Spinal cord (tissue), 10 donors: ENCODE measurements at regions not wholly inside any gene's neighbourhood (a gene's known extent, or its start where the extent isn't known, plus 50 kb on each side); places are given as distances from the start of the nearest gene placed in this dataset. TPM values are rescaled to one million over a fixed set of nuclear protein-coding genes. Genes with fewer than 3 reads are reported as not detected.
A peak's percentile ranks its signal among the peaks of the same experiment; 100 is the strongest.

Source experiments
- DNase-seq, 6 donors: peaks; one replicate each; pipeline versions ENCODE4 v3.0.0 to v3.0.0-alpha.2; 2013 to 2015; ENCODE audit warnings: low spot score in 6 of 6, low read depth in 4 of 6
- H3K27ac ChIP-seq: one replicate; pipeline ENCODE4 v1.5.1; 2013; ENCODE audit warnings: low read depth, low read length, control low read depth
- H3K27me3 ChIP-seq: one replicate; pipeline ENCODE4 v1.6.1; 2013; ENCODE audit warnings: low read length; ENCODE audit not compliant: control insufficient read depth, insufficient read depth
- H3K36me3 ChIP-seq: one replicate; pipeline ENCODE4 v1.6.1; 2013; ENCODE audit warnings: low read length; ENCODE audit not compliant: control insufficient read depth, insufficient read depth
- H3K4me1 ChIP-seq: one replicate; pipeline ENCODE4 v1.6.1; 2013; ENCODE audit warnings: low read length; ENCODE audit not compliant: control insufficient read depth, insufficient read depth
- H3K4me3 ChIP-seq: one replicate; pipeline ENCODE4 v1.5.1; 2013; ENCODE audit warnings: low read depth, low read length, control low read depth
- H3K9me3 ChIP-seq: one replicate; pipeline ENCODE4 v1.6.1; 2013; ENCODE audit warnings: low read length; ENCODE audit not compliant: control insufficient read depth, insufficient read depth
- WGBS: methylation state at CpG from one replicate; pipeline ENCODE4 v1.1.5; 2013; ENCODE audit warnings: missing lambda C conversion rate; ENCODE audit not compliant: insufficient coverage; 5-methylcytosine and 5-hydroxymethylcytosine counted together
- small RNA-seq: library from RNA; depleted of rRNA; stranded (forward); fragments of <200 nt; gene quantifications from one replicate; pipeline ENCODE3, GENCODE V24; 2014; ENCODE audit warnings: low replicate concordance
- donor health status: healthy.

- no peaks in the 10 kb centered on the region for H3K9me3 ChIP-seq
- no peak overlapping the region for H3K4me3 ChIP-seq
- peaks cover 20% of the 10 kb centered on the region for H3K27me3 ChIP-seq
- peak in 1 of 6 donors; percentile 34 for DNase-seq
- WGBS: 64% methylated on average over 36 of the region's 36 CpGs
- peaks cover 12% of the 10 kb centered on the region for H3K36me3 ChIP-seq
- no peak overlapping the region for H3K27ac ChIP-seq
- H3K4me1 ChIP-seq: peaks cover 47% of the 10 kb centered on the region
These were observed 150.6 kb downstream of the ERCC6L2 start for GRCh38 chr9:96025995-96026602.

DNA sequence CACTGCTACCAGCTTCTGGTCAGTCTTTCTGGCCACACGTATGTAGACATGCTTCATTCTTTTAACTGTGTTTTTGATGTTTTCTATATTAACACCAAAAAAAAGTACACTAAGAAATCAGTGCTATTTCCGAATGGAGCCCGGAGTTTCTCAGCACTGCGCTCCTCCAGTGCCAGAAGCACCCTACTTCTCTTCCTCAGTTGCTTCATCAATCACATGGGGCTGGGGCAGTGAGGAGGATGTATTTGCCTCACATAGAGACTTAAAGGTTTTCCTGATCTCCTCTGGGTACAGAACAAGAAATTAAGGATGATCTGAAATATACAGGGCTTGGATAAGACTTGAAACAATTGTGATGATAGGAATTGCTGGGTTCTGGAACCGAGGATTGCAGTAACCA lies 148.0 kb downstream of the ERCC6L2 start:
- Histone ChIP-seq H3K4me1 (peaks cover 51% of the 10 kb centered on the region), H3K27ac (peak overlapping the region; percentile 45), H3K9me3 (no peaks in the 10 kb centered on the region), H3K36me3 (peaks cover 12% of the 10 kb centered on the region), H3K27me3 (peaks cover 30% of the 10 kb centered on the region), H3K4me3 (no peak overlapping the region)
- no peak for DNase-seq
- 80% methylated on average over 1 of the region's 5 CpGs for WGBS

- peaks cover 12% of the 10 kb centered on the region for H3K36me3 ChIP-seq
- H3K27me3 ChIP-seq: peaks cover 27% of the 10 kb centered on the region
- 12% methylated on average over 20 of the region's 26 CpGs for WGBS
- H3K27ac ChIP-seq: peak overlapping the region; percentile 90
- no peaks in the 10 kb centered on the region for H3K9me3 ChIP-seq
- peaks cover 47% of the 10 kb centered on the region for H3K4me1 ChIP-seq
- H3K4me3 ChIP-seq: peak overlapping the region; percentile 68
- DNase-seq: peak in 2 of 6 donors; percentile 39 to 46
These were observed 147.1 kb downstream of the ERCC6L2 start for GRCh38 chr9:96022445-96023051.

DNA sequence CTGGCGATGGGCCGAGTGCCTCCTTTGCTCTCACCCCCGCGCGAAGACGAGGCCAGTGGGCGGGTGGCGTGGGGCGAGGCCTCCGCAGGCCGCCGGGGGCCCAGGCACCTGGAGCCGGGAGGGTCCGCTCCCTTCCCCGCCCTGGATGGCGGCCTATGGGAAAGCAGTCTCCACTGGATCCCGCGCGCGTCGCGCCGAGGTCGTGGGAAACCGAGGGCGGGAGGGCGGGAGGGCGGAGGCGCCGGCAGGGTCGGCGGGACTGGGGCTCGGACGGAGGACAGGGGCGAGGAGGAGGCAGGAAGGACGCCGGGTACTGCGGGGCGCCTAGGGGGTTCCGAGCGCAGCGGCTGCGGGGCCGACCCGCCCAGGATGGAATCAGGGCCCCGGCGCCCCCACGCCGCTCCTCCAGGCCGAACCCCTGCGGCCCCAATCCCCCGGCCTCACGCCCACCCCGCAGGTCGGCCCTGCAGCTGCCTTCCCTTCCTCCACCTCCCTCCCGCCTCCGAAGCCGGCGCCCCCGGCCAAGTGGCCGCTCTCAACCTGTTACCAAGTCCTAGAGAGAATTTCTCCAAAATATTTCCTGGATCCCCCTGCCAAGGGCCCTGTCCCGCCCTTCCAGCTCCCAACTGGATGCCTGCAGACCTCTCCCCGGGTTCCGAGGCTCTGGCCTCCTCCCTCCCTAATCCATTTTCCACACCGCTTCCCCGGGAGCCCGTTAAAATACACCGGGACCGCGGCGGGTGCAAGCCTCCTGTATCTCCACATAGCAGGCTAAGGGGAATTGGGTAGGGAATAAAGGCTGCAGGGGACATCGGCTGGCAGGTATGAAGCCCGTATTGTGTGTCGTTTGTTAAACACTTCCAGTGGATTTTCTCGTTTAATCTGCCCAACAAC lies 146.3 kb downstream of the ERCC6L2 start:
- H3K27ac ChIP-seq: peak overlapping the region; percentile 90
- peaks cover 27% of the 10 kb centered on the region for H3K27me3 ChIP-seq
- under 1% methylated on average over 67 of the region's 75 CpGs for WGBS
- no peaks in the 10 kb centered on the region for H3K9me3 ChIP-seq
- H3K36me3 ChIP-seq: peaks cover 16% of the 10 kb centered on the region
- peak in 2 of 6 donors; percentile 49 to 70 for DNase-seq
- H3K4me3 ChIP-seq: peak overlapping the region; percentile 68
- H3K4me1 ChIP-seq: peaks cover 40% of the 10 kb centered on the region

DNA sequence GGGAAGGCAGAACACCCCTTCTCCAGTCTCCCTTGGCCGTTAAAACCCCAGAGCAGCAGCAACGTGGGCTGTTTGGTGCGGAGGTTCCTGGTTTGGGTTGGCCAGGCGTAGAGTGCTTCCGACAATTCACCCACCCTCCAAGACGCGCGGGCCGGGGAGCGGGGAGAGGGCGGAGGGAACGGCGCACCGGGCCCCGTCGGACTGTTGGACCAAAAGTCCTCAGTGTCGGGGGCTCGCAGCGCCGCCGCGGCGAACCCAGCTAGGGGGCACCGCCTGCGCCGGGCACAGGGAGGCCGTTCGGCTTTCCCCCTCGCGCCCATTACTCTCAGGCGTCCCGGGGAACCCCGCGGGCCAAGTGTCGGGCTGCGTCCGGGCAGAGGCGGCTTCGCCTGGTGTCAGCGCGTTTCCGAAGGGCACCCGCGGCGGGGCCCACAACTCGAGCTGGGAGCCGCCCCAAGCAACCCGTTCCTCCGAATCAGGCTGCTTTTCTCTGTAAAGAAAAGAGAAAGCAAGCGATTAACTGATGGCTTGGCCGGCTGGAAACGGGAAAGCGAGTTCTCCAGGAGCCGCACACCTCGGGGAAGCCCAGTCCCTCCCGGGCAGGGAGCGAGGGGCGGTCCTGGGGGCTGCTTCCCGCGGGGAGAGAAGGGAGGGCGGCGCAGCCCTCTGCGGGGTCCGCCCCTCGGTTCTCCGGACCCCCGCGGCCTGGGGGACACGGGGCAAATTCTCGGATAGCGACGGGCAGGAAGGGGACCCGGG lies 145.5 kb downstream of the ERCC6L2 start:
- Histone ChIP-seq H3K27me3 (peaks cover 24% of the 10 kb centered on the region), H3K4me3 (peak overlapping the region; percentile 68), H3K9me3 (no peaks in the 10 kb centered on the region), H3K4me1 (peaks cover 32% of the 10 kb centered on the region), H3K36me3 (peaks cover 8% of the 10 kb centered on the region), H3K27ac (peak overlapping the region; percentile 90)
- DNase-seq: peak in 2 of 6 donors; percentile 64 to 72
- under 1% methylated on average over 69 of the region's 73 CpGs for WGBS

DNA sequence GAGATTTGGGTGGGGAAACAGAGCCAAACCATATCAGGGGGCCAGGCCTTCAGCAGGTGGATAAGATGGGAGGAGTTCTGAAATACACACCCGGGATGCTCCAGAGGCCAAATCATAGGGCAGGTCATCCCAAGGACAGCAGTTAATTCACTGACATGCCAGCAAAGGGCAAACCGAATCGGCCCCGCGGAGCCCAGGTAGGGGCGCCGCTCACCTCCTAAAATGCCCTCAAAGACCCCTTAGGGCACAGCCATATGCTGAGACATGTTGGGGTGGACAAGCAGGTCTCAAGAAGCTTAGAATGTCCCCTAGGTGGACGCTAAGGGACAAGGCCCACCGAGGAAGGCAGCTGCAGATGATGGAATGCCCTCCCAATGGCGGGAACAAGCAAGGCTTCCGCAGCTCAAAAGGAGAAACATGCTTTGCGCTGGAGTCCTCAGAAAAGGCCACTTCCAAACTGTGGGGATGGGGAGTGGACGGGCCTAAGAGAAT lies 144.9 kb downstream of the ERCC6L2 start:
- 46% methylated on average over 10 of the region's 13 CpGs for WGBS
- H3K27ac ChIP-seq: peak overlapping the region; percentile 90

More for the DNA sequence above, 144.9 kb downstream of the ERCC6L2 start:
- no peaks in the 10 kb centered on the region for H3K9me3 ChIP-seq
- H3K36me3 ChIP-seq: peaks cover 6% of the 10 kb centered on the region
- DNase-seq: no peak
- peak overlapping the region; percentile 68 for H3K4me3 ChIP-seq
- peaks cover 30% of the 10 kb centered on the region for H3K4me1 ChIP-seq
- H3K27me3 ChIP-seq: peaks cover 22% of the 10 kb centered on the region

Small RNA genes in the stretch of these regions (small RNA-seq; reads per million reads assigned to genes)
- not detected for gene RF00019
